CD14-positive monocyte (primary cell): ENCODE measurements at regions not wholly inside any gene's neighbourhood (a gene's known extent, or its start where the extent isn't known, plus 50 kb on each side); places are given as distances from the start of the nearest gene placed in this dataset.

Experiments
- DNase-seq, 3 donors: peaks; one replicate each; pipeline ENCODE4 v3.0.0-alpha.2; 2011 to 2022
- H2AFZ ChIP-seq: 2 replicates; pipeline ENCODE4 v1.6.0; 2012; ENCODE audit warnings: mild to moderate bottlenecking, low read depth, low read length, inconsistent platforms; ENCODE audit not compliant: insufficient read depth, poor library complexity, severe bottlenecking
- H3K27ac ChIP-seq, 2 donors: 1 replicate in 1 of 2; 2 replicates in 1 of 2; pipeline ENCODE4 v1.5.1; 2012 to 2013; ENCODE audit warnings: low read length in 2 of 2, control low read depth in 1 of 2, inconsistent platforms in 1 of 2, low read depth in 1 of 2, mild to moderate bottlenecking in 1 of 2
- H3K27me3 ChIP-seq, 2 donors: one replicate each; pipeline versions ENCODE4 v1.6.0 to v1.6.1; 2011 to 2013; ENCODE audit warnings: low read length in 2 of 2; ENCODE audit not compliant: control insufficient read depth in 2 of 2, insufficient read depth in 2 of 2
- H3K36me3 ChIP-seq, 2 donors: replicated peaks in 1 of 2; 1 replicate in 1 of 2; 2 replicates in 1 of 2; pipeline versions ENCODE4 v1.5.1 to v1.6.1; 2012 to 2013; ENCODE audit warnings: low read length in 2 of 2, control low read depth in 1 of 2, inconsistent platforms in 1 of 2, mild to moderate bottlenecking in 1 of 2; ENCODE audit not compliant: insufficient read depth in 2 of 2, control insufficient read depth in 1 of 2
- H3K4me1 ChIP-seq, 2 donors: 1 replicate in 1 of 2; 2 replicates in 1 of 2; pipeline versions ENCODE4 v1.5.1 to v1.6.1; 2012 to 2013; ENCODE audit warnings: low read length in 2 of 2, control low read depth in 1 of 2, inconsistent platforms in 1 of 2, mild to moderate bottlenecking in 1 of 2, moderate library complexity in 1 of 2; ENCODE audit not compliant: insufficient read depth in 2 of 2, control insufficient read depth in 1 of 2
- H3K4me2 ChIP-seq: replicated peaks from 2 replicates; pipeline ENCODE3; 2012; ENCODE audit warnings: low read length, moderate library complexity, mild to moderate bottlenecking; ENCODE audit not compliant: poor library complexity, severe bottlenecking; ENCODE audit errors: extremely low read depth
- H3K4me3 ChIP-seq, 3 experiments: fragments of 200-600 bp in 1 of 3; sonication (generic) in 1 of 3; replicated peaks in 1 of 3; 1 replicate in 2 of 3; 2 replicates in 1 of 3; pipeline ENCODE4 v1.5.1; 2011 to 2013; ENCODE audit warnings: low read length in 3 of 3, mild to moderate bottlenecking in 3 of 3, control low read depth in 2 of 3, low read depth in 2 of 3, inconsistent platforms in 1 of 3, moderate library complexity in 1 of 3
- H3K79me2 ChIP-seq: 2 replicates; pipeline ENCODE4 v1.6.0; 2012; ENCODE audit warnings: mild to moderate bottlenecking, control low read depth, inconsistent platforms, low read length, moderate library complexity; ENCODE audit not compliant: insufficient read depth
- H3K9ac ChIP-seq: 2 replicates; pipeline ENCODE4 v1.6.0; 2017; ENCODE audit warnings: low read length, mild to moderate bottlenecking; ENCODE audit not compliant: insufficient read depth, poor library complexity, severe bottlenecking
- H3K9me3 ChIP-seq, 2 donors: replicated peaks in 1 of 2; 1 replicate in 1 of 2; 2 replicates in 1 of 2; pipeline versions ENCODE4 v1.5.1 to v1.6.1; 2012 to 2013; ENCODE audit warnings: low read length in 2 of 2, control low read depth in 1 of 2; ENCODE audit not compliant: control insufficient read depth in 1 of 2, insufficient read depth in 1 of 2
- H4K20me1 ChIP-seq: 2 replicates; pipeline ENCODE4 v1.6.0; 2012; ENCODE audit warnings: mild to moderate bottlenecking, low read length, control low read depth, moderate library complexity; ENCODE audit not compliant: insufficient read depth
- H3K27ac Mint-ChIP-seq, 7 donors: one replicate each; pipeline ENCODE4 v1.8.0; 2020; ENCODE audit warnings: mild to moderate bottlenecking in 7 of 7, mixed read lengths in 7 of 7, moderate library complexity in 6 of 7, inconsistent platforms in 2 of 7
- H3K27me3 Mint-ChIP-seq, 3 donors: one replicate each; pipeline ENCODE4 v1.8.0; 2021 to 2022; ENCODE audit warnings: low read depth in 3 of 3, mild to moderate bottlenecking in 3 of 3, mixed read lengths in 3 of 3, moderate library complexity in 3 of 3, inconsistent platforms in 1 of 3
- H3K36me3 Mint-ChIP-seq, 2 donors: one replicate each; pipeline ENCODE4 v1.8.0; 2020; ENCODE audit warnings: mixed read lengths in 2 of 2, inconsistent platforms in 1 of 2, mild to moderate bottlenecking in 1 of 2
- H3K4me1 Mint-ChIP-seq: one replicate; pipeline ENCODE4 v1.8.0; 2020; ENCODE audit warnings: mild to moderate bottlenecking, mixed read lengths
- H3K4me3 Mint-ChIP-seq, 2 donors: one replicate each; pipeline ENCODE4 v1.8.0; 2020; ENCODE audit warnings: mild to moderate bottlenecking in 2 of 2, mixed read lengths in 2 of 2, moderate library complexity in 1 of 2
- H3K9me3 Mint-ChIP-seq, 7 donors: one replicate each; pipeline ENCODE4 v1.8.0; 2020 to 2022; ENCODE audit warnings: mixed read lengths in 7 of 7, mild to moderate bottlenecking in 6 of 7, moderate library complexity in 6 of 7, inconsistent platforms in 2 of 7
- CTCF ChIP-seq: fragments of 200-600 bp; IDR thresholded peaks from one replicate; pipeline ENCODE4 v1.8.0; 2022; ENCODE audit warnings: antibody characterized with exemption, mild to moderate bottlenecking
- WGBS: methylation state at CpG from one replicate; pipeline ENCODE4 v1.1.5; 2013; ENCODE audit warnings: missing lambda C conversion rate; ENCODE audit not compliant: insufficient coverage; 5-methylcytosine and 5-hydroxymethylcytosine counted together
- intact Hi-C, 2 donors: fragments of 100-400 bp; cut with micrococcal nuclease; formaldehyde crosslinking; loops; one replicate each; pipeline versions ENCODE4 v1.15.0 to v1.15.1; 2023

- H2AFZ ChIP-seq = no peak overlapping the region
- no peaks in the 10 kb centered on the region for H3K27me3 ChIP-seq
- Mint-ChIP-seq H3K36me3 (no peaks in the 10 kb centered on the region), H3K4me3 (no peak overlapping the region), H3K9me3 (peaks cover 0 to 16% (median 7%) of the 10 kb centered on the region in 7 donors), H3K4me1 (no peaks in the 10 kb centered on the region), H3K27ac (peak overlapping the region in 1 of 7 donors; percentile 19), H3K27me3 (peaks cover 0 to 5% (median 0%) of the 10 kb centered on the region in 3 donors)
- H3K9me3 ChIP-seq = peaks cover 0 to 9% of the 10 kb centered on the region in 2 donors
- no peak for DNase-seq
- no peak for TF ChIP-seq CTCF
- 84% methylated on average over 14 of the region's 28 CpGs for WGBS
- H3K79me2 ChIP-seq = no peaks in the 10 kb centered on the region
- no peak overlapping the region for H3K4me3 ChIP-seq
- intact Hi-C loops = no loop called here
- no peak overlapping the region for H3K4me2 ChIP-seq
- no peak overlapping the region for H3K27ac ChIP-seq
- H3K4me1 ChIP-seq = no peaks in the 10 kb centered on the region
- H4K20me1 ChIP-seq = no peaks in the 10 kb centered on the region
- H3K36me3 ChIP-seq = no peaks in the 10 kb centered on the region
- H3K9ac ChIP-seq = no peak overlapping the region
Measured at GRCh38 chr22:48679656-48680555, 1147.8 kb downstream of the BRD1 start.

- H3K4me3 Mint-ChIP-seq = no peak overlapping the region
- H2AFZ ChIP-seq = no peak overlapping the region
- peaks cover 0 to 5% (median 0%) of the 10 kb centered on the region in 3 donors for H3K27me3 Mint-ChIP-seq
- no peaks in the 10 kb centered on the region for H3K27me3 ChIP-seq
- no peak overlapping the region for H3K9ac ChIP-seq
- no peaks in the 10 kb centered on the region for H3K4me1 Mint-ChIP-seq
- H3K9me3 ChIP-seq = peaks cover 2 to 12% of the 10 kb centered on the region in 2 donors
- peaks cover 5 to 19% (median 8%) of the 10 kb centered on the region in 7 donors for H3K9me3 Mint-ChIP-seq
- TF ChIP-seq CTCF = no peak
- 77% methylated on average over 26 of the region's 38 CpGs for WGBS
- no peaks in the 10 kb centered on the region for H3K36me3 Mint-ChIP-seq
- no peaks in the 10 kb centered on the region for H3K36me3 ChIP-seq
- intact Hi-C loops = no loop called here
- H4K20me1 ChIP-seq = no peaks in the 10 kb centered on the region
- H3K27ac Mint-ChIP-seq = no peak overlapping the region
- H3K4me3 ChIP-seq = no peak overlapping the region
- no peaks in the 10 kb centered on the region for H3K79me2 ChIP-seq
- no peak overlapping the region for H3K4me2 ChIP-seq
- H3K4me1 ChIP-seq = no peaks in the 10 kb centered on the region
- DNase-seq = no peak
- H3K27ac ChIP-seq = no peak overlapping the region
Measured at GRCh38 chr22:48678171-48679135, 1149.2 kb downstream of the BRD1 start.
